GM18508 (cell line): ENCODE measurements at regions not wholly inside any gene's neighbourhood (a gene's known extent, or its start where the extent isn't known, plus 50 kb on each side); places are given as distances from the start of the nearest gene placed in this dataset.
A peak's percentile ranks its signal among the peaks of the same experiment; 100 is the strongest.

ENCODE experiments used
- ATAC-seq: cut with Tn5 transposase; IDR thresholded peaks from one replicate; pipeline ENCODE4 v1.9.1; 2021; ENCODE audit warnings: moderate number of reproducible peaks; ENCODE audit not compliant: insufficient read depth, unreplicated experiment

DNA sequence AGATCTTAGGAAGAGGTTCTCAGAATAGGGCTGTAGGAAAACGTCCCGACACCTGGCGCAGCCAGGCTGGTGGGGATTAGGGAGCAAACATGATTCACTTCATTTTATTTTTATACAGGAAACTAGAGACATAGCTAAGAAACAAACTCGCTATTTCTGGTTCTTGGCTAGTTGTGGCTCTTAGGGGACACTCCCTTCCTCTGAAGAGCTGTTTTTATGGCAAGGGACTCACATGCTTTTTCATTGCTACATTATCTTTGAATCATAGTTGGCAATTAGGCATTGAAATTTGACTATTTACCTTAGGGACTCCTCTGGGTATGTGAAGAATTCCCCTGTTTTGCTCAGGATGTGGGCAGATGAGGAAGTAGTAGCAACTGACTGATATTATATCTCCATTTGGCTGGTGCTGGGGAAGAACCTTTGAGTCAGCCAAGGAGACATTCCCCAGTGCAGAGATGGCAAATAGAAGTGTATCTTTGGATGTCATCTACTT, 174.5 kb downstream of the SMIM20 start:
- ATAC-seq = peak; percentile 71

- no peak for ATAC-seq
Observed at GRCh38 chr4:26093551-26093950, 179.5 kb downstream of the SMIM20 start.

GRCh38 chr4:26094076-26094475, 180.1 kb downstream of the SMIM20 start:
- no peak for ATAC-seq

GRCh38 chr4:26094911-26095310, 180.9 kb downstream of the SMIM20 start:
- ATAC-seq = no peak

GRCh38 chr4:26099967-26100366, 185.9 kb downstream of the SMIM20 start:
- no peak for ATAC-seq

DNA sequence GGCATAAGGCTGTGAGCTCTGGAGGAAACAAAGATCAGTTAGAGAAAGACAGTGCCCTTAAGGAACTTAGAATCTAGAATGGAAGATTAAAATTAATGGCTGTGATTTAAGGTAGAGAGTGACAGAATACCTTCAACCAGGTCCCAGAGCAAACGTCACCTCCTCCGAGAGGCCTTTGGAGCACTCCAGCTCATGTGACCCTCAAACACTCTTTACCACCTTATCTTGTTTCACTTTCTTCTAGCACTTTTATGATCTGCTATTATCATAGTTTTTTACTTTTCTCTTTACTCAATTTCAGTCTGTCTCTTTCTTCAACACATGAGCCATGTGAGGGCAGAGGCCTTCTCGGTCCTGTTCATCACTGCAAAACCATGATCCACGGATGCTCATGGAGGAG, 187.0 kb downstream of the SMIM20 start:
- no peak for ATAC-seq

GRCh38 chr4:26104056-26104685, 190.2 kb downstream of the SMIM20 start:
- ATAC-seq = peak; percentile 58

- no peak for ATAC-seq
Observed at GRCh38 chr4:26105337-26105736, 191.3 kb downstream of the SMIM20 start.

- no peak for ATAC-seq
Observed at GRCh38 chr4:26105815-26106699, 192.0 kb downstream of the SMIM20 start.

DNA sequence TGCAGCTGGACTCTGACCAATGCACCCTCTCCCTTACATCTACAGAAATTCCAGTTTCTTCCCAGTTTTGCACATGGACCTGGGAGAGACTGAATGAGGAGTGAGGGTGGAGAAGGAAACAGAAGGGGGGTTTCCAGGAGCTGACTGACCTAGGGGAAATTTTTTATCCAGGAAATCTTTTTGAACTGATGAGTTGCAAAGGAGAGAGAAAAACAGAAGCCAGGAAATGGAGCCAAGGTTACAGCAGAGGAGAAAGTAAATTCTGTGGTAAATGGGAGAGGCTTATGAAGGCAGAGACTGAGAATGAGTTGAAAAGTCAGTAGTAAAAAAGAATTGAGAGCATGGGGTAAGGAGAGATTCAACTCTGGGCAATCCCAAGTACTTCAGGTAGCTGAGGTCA, 192.8 kb downstream of the SMIM20 start:
- no peak for ATAC-seq

DNA sequence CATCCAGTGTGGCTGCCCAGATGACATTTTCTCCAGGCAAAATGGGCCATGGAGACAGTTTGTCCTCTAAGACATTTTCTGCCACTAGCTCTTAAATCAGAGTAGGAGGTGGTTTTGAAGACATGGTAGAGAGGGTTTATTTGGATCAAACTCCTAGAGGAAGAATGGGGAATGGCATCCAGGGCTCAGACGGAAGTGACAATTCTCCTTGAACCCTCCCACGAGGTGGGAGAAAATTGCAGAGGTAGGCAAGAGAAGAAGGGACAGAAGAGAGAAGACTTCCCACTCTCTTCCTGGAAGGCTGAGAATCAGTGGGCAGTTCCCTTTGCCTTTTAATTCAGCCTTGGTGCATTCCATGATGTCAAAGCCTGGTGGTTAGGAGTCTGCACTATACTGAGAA, 194.0 kb downstream of the SMIM20 start:
- ATAC-seq = no peak

DNA sequence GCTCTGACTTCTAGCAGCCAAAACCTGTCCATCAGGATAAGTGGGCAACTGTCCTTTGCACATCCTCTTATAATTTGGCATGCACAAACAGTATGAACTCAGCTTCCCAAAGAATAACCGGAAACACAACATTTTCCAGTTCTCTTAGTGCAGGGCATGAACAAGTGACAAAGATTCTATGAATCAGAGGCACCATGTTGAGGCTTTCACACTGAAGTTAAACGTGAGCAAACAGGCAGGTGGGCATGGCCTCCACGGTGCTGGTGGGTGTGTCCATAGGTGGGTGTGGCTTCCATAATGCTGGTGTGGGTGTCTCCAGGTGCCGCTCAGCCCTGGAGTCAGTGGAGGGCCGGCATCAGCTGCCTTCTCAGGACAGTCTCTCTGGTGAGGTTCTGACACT, 196.5 kb downstream of the SMIM20 start:
- ATAC-seq = no peak

- ATAC-seq = no peak
Observed at GRCh38 chr4:26113339-26113940, 199.4 kb downstream of the SMIM20 start.

DNA sequence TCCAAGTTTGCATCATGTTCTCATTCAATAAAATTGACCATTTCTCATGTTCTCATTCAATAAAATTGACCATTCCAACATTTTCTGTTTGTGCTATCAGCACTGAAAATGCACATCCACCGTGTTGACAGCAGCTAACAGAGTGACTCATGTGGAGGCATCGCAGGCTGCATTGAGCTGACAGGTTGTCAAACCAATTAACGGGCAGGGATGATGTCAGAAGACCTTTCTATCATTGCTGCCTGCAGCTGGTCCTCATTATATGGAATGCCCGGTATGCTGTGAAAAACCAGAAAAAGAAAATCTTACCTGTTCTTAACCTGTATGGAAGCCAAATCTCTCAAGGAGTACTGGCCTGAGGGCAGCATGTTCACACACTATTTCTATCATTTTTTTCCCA, 202.0 kb downstream of the SMIM20 start:
- no peak for ATAC-seq

- no peak for ATAC-seq
Observed at GRCh38 chr4:26120098-26120825, 200.6 kb upstream of the RBPJ start.

- ATAC-seq = no peak
Observed at GRCh38 chr4:26122690-26123089, 198.1 kb upstream of the RBPJ start.

DNA sequence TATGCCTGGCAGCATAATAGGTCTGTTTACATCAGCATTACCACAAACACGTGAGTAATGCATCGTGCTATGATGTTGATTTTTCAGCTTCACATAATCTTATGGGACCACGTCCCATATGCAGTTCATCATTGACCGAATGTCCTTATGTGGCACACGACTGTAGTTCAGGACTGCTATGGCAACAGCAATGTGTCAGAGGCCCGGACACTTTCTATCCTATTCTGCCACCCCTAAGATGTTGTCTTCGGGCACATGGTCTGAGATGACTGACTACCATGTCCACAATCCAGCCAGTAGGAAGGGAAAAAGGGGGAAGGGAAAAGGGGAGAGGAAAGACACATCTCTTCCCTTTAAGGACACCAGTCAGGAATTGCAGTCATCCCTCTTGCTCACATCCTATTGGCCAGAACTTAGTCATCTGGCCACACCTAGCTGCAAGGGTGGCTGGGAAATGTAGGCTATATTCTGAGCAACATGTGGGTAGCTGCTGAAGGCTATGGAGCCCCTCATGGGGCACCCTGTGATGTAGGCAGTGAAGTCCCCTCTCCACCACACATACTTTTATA, 196.0 kb upstream of the RBPJ start:
- no peak for ATAC-seq

DNA sequence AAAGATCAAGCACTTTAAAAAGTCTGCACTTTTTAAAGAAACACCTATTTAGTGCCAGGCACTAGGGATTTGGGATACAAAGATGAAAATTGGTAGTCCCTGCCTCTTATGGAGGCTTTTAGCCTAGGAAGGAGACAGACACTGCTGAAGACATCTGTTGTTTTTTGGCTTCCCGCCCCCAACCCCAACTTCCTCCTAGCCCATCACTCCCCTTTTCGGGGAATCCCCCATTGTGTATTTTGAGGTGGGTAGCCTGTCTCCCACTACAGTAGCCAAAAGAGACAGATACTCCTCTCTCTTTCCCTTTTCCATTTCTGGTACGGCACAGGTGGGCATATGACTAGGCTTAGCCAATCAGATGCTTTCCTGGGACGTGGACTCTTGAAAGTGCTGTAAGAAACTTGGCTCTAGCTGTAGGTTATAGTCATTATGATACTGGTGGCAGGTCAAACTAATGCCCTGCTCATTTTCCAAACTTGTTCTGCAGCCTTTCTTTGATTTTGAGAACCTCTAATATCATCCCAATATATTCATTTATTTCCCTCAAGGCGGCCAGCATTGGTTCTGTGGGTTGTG, 194.6 kb upstream of the RBPJ start:
- peak; percentile 61 for ATAC-seq

GRCh38 chr4:26126994-26127393, 193.8 kb upstream of the RBPJ start:
- ATAC-seq = no peak

DNA sequence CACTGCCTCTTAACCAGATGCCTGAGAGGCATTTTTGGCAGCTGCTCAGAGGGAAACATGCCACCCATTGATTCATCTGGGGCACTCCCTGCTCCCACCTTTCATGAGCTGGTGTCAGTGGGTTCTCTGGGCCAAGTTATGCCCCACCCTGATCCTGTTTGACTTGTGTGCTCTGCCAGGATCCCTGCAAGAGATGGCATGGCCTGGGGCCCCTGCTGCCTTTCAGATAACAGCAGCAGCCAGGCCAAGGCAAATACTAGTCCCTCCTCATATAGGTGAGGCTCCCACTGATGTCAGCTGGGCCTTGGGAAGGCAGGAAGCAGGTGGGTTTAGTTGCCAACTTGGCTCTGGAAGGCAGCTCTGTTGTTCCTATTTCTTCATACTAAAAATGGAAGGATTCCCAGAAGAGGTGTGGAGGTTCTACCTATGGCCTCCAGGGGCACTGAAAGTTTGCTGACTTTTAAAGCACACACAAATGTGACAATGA, 192.9 kb upstream of the RBPJ start:
- no peak for ATAC-seq
